ENCODE measurements at regions not wholly inside any gene's neighbourhood (a gene's known extent, or its start where the extent isn't known, plus 50 kb on each side); places are given as distances from the start of the nearest gene placed in this dataset.

GRCh38 chr14:84180336-84180735 lies 1349.6 kb upstream of the FLRT2 start:
- no peak for TF ChIP-seq POLR2A (IDR thresholded peaks at IDR 0.05)
- TF ChIP-seq, protein P1, sequence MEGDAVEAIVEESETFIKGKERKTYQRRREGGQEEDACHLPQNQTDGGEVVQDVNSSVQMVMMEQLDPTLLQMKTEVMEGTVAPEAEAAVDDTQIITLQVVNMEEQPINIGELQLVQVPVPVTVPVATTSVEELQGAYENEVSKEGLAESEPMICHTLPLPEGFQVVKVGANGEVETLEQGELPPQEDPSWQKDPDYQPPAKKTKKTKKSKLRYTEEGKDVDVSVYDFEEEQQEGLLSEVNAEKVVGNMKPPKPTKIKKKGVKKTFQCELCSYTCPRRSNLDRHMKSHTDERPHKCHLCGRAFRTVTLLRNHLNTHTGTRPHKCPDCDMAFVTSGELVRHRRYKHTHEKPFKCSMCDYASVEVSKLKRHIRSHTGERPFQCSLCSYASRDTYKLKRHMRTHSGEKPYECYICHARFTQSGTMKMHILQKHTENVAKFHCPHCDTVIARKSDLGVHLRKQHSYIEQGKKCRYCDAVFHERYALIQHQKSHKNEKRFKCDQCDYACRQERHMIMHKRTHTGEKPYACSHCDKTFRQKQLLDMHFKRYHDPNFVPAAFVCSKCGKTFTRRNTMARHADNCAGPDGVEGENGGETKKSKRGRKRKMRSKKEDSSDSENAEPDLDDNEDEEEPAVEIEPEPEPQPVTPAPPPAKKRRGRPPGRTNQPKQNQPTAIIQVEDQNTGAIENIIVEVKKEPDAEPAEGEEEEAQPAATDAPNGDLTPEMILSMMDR (IDR thresholded peaks at IDR 0.05), result no peak
